ENCODE measurements at regions not wholly inside any gene's neighbourhood (a gene's known extent, or its start where the extent isn't known, plus 50 kb on each side); places are given as distances from the start of the nearest gene placed in this dataset.

DNA sequence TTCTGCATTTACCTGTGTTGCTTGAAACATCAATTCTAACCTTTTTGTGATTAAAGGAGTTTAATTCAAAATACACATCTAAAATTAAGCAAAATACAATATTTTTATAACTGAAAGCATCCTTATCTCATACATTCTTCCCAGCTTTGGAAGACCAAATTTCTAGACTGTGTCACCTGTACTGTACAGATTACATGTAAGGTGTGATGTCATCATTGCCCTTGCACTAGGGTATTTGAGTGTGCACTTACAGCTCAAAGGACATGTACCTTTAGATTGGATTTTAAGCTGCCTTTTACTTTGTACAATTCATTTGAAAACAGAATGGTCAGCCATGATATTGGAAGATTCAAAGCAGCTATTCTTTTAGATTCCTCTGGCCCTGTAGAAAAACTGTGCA lies 932.8 kb upstream of the POU3F3 start:
- Histone ChIP-seq H4K20me1 (ENCODE audit: insufficient read depth) (no peaks in the 10 kb centered on the region), H3K27ac (ENCODE audit: low read length) (no peak overlapping the region), H3K79me2 (replicated peaks; ENCODE audit: insufficient read depth, low read length) (no peaks in the 10 kb centered on the region), H3K4me2 (ENCODE audit: low read length) (no peak overlapping the region), H3K9me2 (ENCODE audit: insufficient read depth, low read length) (no peaks in the 10 kb centered on the region), H3F3A (ENCODE audit: insufficient read depth, low read length, poor library complexity, severe bottlenecking) (no peaks in the 10 kb centered on the region), H2AFZ (ENCODE audit: low read depth, low read length) (no peak overlapping the region), H3K9ac (ENCODE audit: low read length) (no peak overlapping the region), H3K36me3 (ENCODE audit: insufficient read depth, low read length) (no peaks in the 10 kb centered on the region), H3K4me3 (ENCODE audit: low read length) (no peak overlapping the region), H3K27me3 (ENCODE audit: insufficient read depth, low read depth, low read length) (no peaks in the 10 kb centered on the region), H3K9me3 (ENCODE audit: low read length) (no peaks in the 10 kb centered on the region)
- no peak for TF ChIP-seq MXI1 (conservative IDR thresholded peaks at IDR 0.05; ENCODE audit: poor library complexity, severe bottlenecking)
- no peak for TF ChIP-seq TAF1 (IDR thresholded peaks at IDR 0.05; ENCODE audit: low read depth)
- no peak for TF ChIP-seq EZH2 (IDR thresholded peaks at IDR 0.05; ENCODE audit: borderline replicate concordance, insufficient read depth, low read length, poor library complexity, severe bottlenecking)
- no peak for TF ChIP-seq EP300 (conservative IDR thresholded peaks at IDR 0.05; ENCODE audit: poor library complexity, severe bottlenecking)
- TF ChIP-seq, protein P1, sequence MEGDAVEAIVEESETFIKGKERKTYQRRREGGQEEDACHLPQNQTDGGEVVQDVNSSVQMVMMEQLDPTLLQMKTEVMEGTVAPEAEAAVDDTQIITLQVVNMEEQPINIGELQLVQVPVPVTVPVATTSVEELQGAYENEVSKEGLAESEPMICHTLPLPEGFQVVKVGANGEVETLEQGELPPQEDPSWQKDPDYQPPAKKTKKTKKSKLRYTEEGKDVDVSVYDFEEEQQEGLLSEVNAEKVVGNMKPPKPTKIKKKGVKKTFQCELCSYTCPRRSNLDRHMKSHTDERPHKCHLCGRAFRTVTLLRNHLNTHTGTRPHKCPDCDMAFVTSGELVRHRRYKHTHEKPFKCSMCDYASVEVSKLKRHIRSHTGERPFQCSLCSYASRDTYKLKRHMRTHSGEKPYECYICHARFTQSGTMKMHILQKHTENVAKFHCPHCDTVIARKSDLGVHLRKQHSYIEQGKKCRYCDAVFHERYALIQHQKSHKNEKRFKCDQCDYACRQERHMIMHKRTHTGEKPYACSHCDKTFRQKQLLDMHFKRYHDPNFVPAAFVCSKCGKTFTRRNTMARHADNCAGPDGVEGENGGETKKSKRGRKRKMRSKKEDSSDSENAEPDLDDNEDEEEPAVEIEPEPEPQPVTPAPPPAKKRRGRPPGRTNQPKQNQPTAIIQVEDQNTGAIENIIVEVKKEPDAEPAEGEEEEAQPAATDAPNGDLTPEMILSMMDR (IDR thresholded peaks at IDR 0.05; ENCODE audit: poor library complexity, severe bottlenecking) = no peak
- no peak for TF ChIP-seq POLR2AphosphoS5 (IDR thresholded peaks at IDR 0.05)

DNA sequence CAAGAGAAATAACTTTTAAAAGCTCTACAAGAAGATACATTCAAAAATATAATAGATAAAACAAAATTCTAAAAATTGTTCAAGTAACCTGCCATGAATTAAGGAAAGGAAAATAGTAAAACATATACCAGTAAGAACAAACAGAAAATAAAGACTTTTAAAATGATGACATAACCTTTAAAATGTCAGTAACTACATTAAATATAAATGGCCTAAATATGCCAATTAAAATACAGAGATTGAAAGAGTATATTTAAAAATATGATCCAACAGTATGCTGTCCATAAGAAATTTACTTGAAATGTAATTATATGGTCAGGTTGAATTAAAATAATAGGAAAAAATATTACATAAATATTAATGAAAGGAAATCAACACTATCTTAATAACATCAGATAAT lies 911.7 kb upstream of the POU3F3 start:
- Histone ChIP-seq H3F3A (ENCODE audit: insufficient read depth, low read length, poor library complexity, severe bottlenecking) (no peaks in the 10 kb centered on the region), H3K79me2 (replicated peaks; ENCODE audit: insufficient read depth, low read length) (no peaks in the 10 kb centered on the region), H3K27ac (ENCODE audit: low read length) (no peak overlapping the region), H3K9me2 (ENCODE audit: insufficient read depth, low read length) (no peaks in the 10 kb centered on the region), H4K20me1 (ENCODE audit: insufficient read depth) (no peaks in the 10 kb centered on the region), H3K4me3 (ENCODE audit: low read length) (no peak overlapping the region), H3K36me3 (ENCODE audit: insufficient read depth, low read length) (no peaks in the 10 kb centered on the region), H3K27me3 (ENCODE audit: insufficient read depth, low read depth, low read length) (no peaks in the 10 kb centered on the region), H3K9ac (ENCODE audit: low read length) (no peak overlapping the region), H3K9me3 (ENCODE audit: low read length) (no peaks in the 10 kb centered on the region), H3K4me2 (ENCODE audit: low read length) (no peak overlapping the region), H2AFZ (ENCODE audit: low read depth, low read length) (no peak overlapping the region)
- TF ChIP-seq POLR2AphosphoS5 (IDR thresholded peaks at IDR 0.05) (no peak), EZH2 (IDR thresholded peaks at IDR 0.05; ENCODE audit: borderline replicate concordance, insufficient read depth, low read length, poor library complexity, severe bottlenecking) (no peak), SMC3 (conservative IDR thresholded peaks at IDR 0.05; ENCODE audit: poor library complexity) (no peak), TAF1 (IDR thresholded peaks at IDR 0.05; ENCODE audit: low read depth) (no peak), MXI1 (conservative IDR thresholded peaks at IDR 0.05; ENCODE audit: poor library complexity, severe bottlenecking) (no peak), RAD21 (conservative IDR thresholded peaks at IDR 0.05) (no peak), EP300 (conservative IDR thresholded peaks at IDR 0.05; ENCODE audit: poor library complexity, severe bottlenecking) (no peak)
- TF ChIP-seq, protein P1 (IDR thresholded peaks at IDR 0.05; ENCODE audit: poor library complexity, severe bottlenecking) = no peak
- TF ChIP-seq, protein P2, sequence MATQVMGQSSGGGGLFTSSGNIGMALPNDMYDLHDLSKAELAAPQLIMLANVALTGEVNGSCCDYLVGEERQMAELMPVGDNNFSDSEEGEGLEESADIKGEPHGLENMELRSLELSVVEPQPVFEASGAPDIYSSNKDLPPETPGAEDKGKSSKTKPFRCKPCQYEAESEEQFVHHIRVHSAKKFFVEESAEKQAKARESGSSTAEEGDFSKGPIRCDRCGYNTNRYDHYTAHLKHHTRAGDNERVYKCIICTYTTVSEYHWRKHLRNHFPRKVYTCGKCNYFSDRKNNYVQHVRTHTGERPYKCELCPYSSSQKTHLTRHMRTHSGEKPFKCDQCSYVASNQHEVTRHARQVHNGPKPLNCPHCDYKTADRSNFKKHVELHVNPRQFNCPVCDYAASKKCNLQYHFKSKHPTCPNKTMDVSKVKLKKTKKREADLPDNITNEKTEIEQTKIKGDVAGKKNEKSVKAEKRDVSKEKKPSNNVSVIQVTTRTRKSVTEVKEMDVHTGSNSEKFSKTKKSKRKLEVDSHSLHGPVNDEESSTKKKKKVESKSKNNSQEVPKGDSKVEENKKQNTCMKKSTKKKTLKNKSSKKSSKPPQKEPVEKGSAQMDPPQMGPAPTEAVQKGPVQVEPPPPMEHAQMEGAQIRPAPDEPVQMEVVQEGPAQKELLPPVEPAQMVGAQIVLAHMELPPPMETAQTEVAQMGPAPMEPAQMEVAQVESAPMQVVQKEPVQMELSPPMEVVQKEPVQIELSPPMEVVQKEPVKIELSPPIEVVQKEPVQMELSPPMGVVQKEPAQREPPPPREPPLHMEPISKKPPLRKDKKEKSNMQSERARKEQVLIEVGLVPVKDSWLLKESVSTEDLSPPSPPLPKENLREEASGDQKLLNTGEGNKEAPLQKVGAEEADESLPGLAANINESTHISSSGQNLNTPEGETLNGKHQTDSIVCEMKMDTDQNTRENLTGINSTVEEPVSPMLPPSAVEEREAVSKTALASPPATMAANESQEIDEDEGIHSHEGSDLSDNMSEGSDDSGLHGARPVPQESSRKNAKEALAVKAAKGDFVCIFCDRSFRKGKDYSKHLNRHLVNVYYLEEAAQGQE (IDR thresholded peaks at IDR 0.05; ENCODE audit: borderline replicate concordance) = no peak
